Vagina (tissue), 2 donors: ENCODE measurements at regions not wholly inside any gene's neighbourhood (a gene's known extent, or its start where the extent isn't known, plus 50 kb on each side); places are given as distances from the start of the nearest gene placed in this dataset.

Experiments
- DNase-seq, 2 donors: peaks; one replicate each; pipeline ENCODE4 v3.0.0-alpha.2; 2017; ENCODE audit errors: extremely low spot score in 2 of 2
- H3K27ac ChIP-seq: fragments of 200-600 bp; sonication (generic); one replicate; pipeline ENCODE4 v1.5.1; 2019
- H3K27me3 ChIP-seq: fragments of 200-600 bp; sonication (generic); one replicate; pipeline ENCODE4 v1.5.1; 2019
- H3K36me3 ChIP-seq, 2 donors: fragments of 200-600 bp; sonication (generic); one replicate each; pipeline ENCODE4 v1.5.1; 2017 to 2019
- H3K4me1 ChIP-seq: fragments of 200-600 bp; sonication (generic); one replicate; pipeline ENCODE4 v1.5.1; 2019
- H3K4me3 ChIP-seq, 2 donors: fragments of 200-600 bp; sonication (generic); 1 replicate in 1 of 2; 2 replicates in 1 of 2; pipeline ENCODE4 v1.5.1; 2016 to 2019
- H3K9me3 ChIP-seq: fragments of 200-600 bp; sonication (generic); one replicate; pipeline ENCODE4 v1.5.1; 2019
- POLR2A ChIP-seq, 2 donors: fragments of 450-650 bp; IDR thresholded peaks; one replicate each; pipeline ENCODE4 v1.6.1; 2017; ENCODE audit warnings: antibody characterized with exemption in 2 of 2, mild to moderate bottlenecking in 2 of 2, moderate library complexity in 2 of 2
- POLR2AphosphoS5 ChIP-seq, 2 donors: sonication (generic); formaldehyde crosslinking; IDR thresholded peaks; one replicate each; pipeline ENCODE4 v1.9.0; 2017; ENCODE audit warnings: antibody characterized with exemption in 2 of 2, mild to moderate bottlenecking in 2 of 2, low read depth in 1 of 2; ENCODE audit not compliant: insufficient read depth in 1 of 2
- intact Hi-C: fragments of 100-400 bp; cut with DNase I; formaldehyde crosslinking; loops from one replicate; pipeline ENCODE4 v1.15.1; 2023
- TF ChIP-seq, protein P1 (sequence below), 3 experiments: fragments of 450-650 bp in 2 of 3; fragments of 200-600 bp in 1 of 3; sonication (generic) in 1 of 3; IDR thresholded peaks; one replicate each; pipeline ENCODE4 v1.5.1; 2017 to 2019; ENCODE audit warnings: antibody characterized with exemption in 3 of 3, mild to moderate bottlenecking in 2 of 3, moderate library complexity in 2 of 3

DNA sequence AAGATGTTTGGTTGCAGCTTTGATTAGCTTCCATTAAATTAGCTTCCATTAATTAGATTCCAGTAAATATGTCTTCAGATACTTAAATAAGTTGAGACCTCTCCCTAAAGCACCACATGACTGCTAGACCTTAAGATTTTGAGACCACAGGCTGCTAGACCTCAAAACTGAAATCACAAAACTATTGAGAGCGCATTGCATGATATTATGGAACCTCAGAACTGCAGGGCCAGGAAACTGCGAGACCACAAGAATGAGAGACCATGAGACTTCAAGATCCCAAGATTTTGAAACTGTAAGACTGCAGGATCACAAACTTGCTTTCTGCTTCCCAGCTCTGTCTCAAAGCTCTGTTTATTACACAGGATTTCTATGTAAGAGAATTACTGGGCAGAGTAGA, 87.4 kb downstream of the TRIM42 start:
- intact Hi-C loops, result no loop called here
- no peak for DNase-seq
- no peaks in the 10 kb centered on the region for H3K9me3 ChIP-seq
- no peaks in the 10 kb centered on the region for H3K4me1 ChIP-seq
- H3K4me3 ChIP-seq, result no peak overlapping the region
- TF ChIP-seq, protein P1, sequence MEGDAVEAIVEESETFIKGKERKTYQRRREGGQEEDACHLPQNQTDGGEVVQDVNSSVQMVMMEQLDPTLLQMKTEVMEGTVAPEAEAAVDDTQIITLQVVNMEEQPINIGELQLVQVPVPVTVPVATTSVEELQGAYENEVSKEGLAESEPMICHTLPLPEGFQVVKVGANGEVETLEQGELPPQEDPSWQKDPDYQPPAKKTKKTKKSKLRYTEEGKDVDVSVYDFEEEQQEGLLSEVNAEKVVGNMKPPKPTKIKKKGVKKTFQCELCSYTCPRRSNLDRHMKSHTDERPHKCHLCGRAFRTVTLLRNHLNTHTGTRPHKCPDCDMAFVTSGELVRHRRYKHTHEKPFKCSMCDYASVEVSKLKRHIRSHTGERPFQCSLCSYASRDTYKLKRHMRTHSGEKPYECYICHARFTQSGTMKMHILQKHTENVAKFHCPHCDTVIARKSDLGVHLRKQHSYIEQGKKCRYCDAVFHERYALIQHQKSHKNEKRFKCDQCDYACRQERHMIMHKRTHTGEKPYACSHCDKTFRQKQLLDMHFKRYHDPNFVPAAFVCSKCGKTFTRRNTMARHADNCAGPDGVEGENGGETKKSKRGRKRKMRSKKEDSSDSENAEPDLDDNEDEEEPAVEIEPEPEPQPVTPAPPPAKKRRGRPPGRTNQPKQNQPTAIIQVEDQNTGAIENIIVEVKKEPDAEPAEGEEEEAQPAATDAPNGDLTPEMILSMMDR (IDR thresholded peaks at IDR 0.05), result no peak
- no peak for TF ChIP-seq POLR2A (IDR thresholded peaks at IDR 0.05)
- TF ChIP-seq POLR2AphosphoS5 (IDR thresholded peaks at IDR 0.05; ENCODE audit: insufficient read depth in 1 of 2, low read depth in 1 of 2), result no peak
- no peak overlapping the region for H3K27ac ChIP-seq
- H3K27me3 ChIP-seq, result no peaks in the 10 kb centered on the region
- no peaks in the 10 kb centered on the region for H3K36me3 ChIP-seq

DNA sequence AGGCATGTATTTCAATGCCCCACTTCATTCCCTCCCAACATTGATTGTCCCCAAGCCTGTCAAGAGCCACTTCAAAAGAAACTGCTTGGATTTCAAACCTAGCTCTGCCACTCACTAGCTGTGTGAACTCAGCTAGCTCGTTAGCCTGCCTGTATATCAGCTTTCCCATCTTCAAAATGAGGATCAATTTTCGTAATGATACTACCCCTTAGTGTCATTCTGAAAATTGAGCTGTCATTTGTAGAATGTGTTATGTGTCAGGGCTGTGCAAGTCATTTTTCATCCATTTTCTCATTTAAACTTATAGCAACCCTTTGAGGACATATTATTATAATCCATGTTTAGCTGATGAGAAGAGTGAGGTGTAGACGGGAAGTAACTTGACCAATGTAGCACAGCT, 88.6 kb downstream of the TRIM42 start:
- H3K27me3 ChIP-seq, result no peaks in the 10 kb centered on the region
- H3K27ac ChIP-seq, result no peak overlapping the region
- H3K4me1 ChIP-seq, result no peaks in the 10 kb centered on the region
- H3K36me3 ChIP-seq, result no peaks in the 10 kb centered on the region
- H3K9me3 ChIP-seq, result no peaks in the 10 kb centered on the region
- no peak for DNase-seq
- TF ChIP-seq POLR2A (IDR thresholded peaks at IDR 0.05) (no peak), POLR2AphosphoS5 (IDR thresholded peaks at IDR 0.05; ENCODE audit: insufficient read depth in 1 of 2, low read depth in 1 of 2) (no peak)
- TF ChIP-seq, protein P1 (IDR thresholded peaks at IDR 0.05), result no peak
- intact Hi-C loops, result no loop called here
- H3K4me3 ChIP-seq, result no peak overlapping the region

DNA sequence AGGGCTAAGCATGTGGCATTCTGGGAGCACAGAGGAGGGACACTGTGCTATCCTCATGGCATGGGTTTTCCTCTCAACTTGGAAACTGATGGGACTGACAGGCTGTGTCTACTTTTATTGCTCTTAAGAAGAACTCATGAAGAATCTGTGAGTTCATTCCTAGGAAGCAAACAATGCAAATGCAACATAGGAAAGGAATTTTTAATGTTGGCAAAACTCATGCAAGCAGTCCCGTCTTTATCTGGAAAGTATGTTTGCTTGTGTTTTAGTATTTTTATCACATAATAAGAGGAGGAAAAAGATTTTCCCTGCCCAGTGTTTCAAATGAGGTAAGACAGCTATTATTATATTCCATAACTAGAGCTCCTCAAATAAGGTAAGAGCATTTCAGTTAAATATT, 89.7 kb downstream of the TRIM42 start:
- H3K27me3 ChIP-seq, result no peaks in the 10 kb centered on the region
- H3K27ac ChIP-seq, result no peak overlapping the region
- DNase-seq, result no peak
- no peaks in the 10 kb centered on the region for H3K4me1 ChIP-seq
- no peaks in the 10 kb centered on the region for H3K9me3 ChIP-seq
- no peaks in the 10 kb centered on the region for H3K36me3 ChIP-seq
- H3K4me3 ChIP-seq, result no peak overlapping the region
- TF ChIP-seq, protein P1 (IDR thresholded peaks at IDR 0.05), result no peak
- TF ChIP-seq POLR2AphosphoS5 (IDR thresholded peaks at IDR 0.05; ENCODE audit: insufficient read depth in 1 of 2, low read depth in 1 of 2) (no peak), POLR2A (IDR thresholded peaks at IDR 0.05) (no peak)
- intact Hi-C loops, result no loop called here

DNA sequence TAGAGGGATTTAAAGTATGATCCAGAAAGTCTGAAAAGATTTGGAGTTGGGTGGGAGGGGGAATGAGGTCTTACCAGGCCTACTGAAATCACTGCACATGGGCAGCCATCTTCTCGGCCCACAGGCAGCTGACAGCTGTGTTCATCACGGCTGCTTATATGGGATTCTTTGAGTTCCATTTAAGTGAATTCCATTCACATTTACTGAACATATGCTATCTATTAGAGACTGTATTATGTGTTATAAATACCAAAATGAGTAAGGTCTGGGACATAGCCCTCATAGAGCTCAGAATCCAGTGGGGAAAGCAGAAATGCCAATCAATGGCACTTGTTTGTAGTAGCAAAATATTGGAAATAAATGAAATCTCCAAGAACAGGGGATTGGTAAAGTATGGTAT, 91.1 kb downstream of the TRIM42 start:
- no peak for TF ChIP-seq POLR2AphosphoS5 (IDR thresholded peaks at IDR 0.05; ENCODE audit: insufficient read depth in 1 of 2, low read depth in 1 of 2)
- no peak for TF ChIP-seq POLR2A (IDR thresholded peaks at IDR 0.05)
- TF ChIP-seq, protein P1 (IDR thresholded peaks at IDR 0.05), result no peak
- DNase-seq, result no peak

DNA sequence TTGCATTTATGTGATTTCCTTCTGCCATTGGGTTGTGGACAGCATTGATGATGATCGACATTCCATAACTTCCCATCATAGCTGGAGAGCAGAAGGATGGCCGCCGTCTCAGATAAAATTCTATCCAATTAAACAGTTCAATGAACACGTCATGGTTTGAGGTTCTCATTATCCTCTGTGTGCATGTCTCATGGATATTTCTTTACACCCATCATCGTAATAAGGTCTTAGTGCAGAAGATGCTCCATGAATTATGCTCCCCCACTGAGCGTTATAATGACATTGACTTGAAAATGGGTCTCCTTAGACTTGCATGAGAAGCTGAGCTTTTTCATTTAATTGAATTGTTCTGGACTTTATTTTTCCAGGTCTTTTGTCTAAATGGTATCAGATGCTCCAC, 92.1 kb downstream of the TRIM42 start:
- H3K4me3 ChIP-seq, result no peak overlapping the region
- H3K27ac ChIP-seq, result no peak overlapping the region
- no peaks in the 10 kb centered on the region for H3K9me3 ChIP-seq
- no peak for TF ChIP-seq POLR2A (IDR thresholded peaks at IDR 0.05)
- TF ChIP-seq, protein P1 (IDR thresholded peaks at IDR 0.05), result no peak
- no peak for TF ChIP-seq POLR2AphosphoS5 (IDR thresholded peaks at IDR 0.05; ENCODE audit: insufficient read depth in 1 of 2, low read depth in 1 of 2)
- no peak for DNase-seq
- no peaks in the 10 kb centered on the region for H3K27me3 ChIP-seq
- no peaks in the 10 kb centered on the region for H3K36me3 ChIP-seq
- intact Hi-C loops, result no loop called here
- H3K4me1 ChIP-seq, result no peaks in the 10 kb centered on the region

More for the DNA sequence above, 91.1 kb downstream of the TRIM42 start:
- intact Hi-C loops, result no loop called here
- Histone ChIP-seq H3K27ac (no peak overlapping the region), H3K4me3 (no peak overlapping the region), H3K27me3 (no peaks in the 10 kb centered on the region), H3K9me3 (no peaks in the 10 kb centered on the region), H3K36me3 (no peaks in the 10 kb centered on the region), H3K4me1 (no peaks in the 10 kb centered on the region)
